Body of pancreas (tissue), 4 donors: ENCODE measurements at regions not wholly inside any gene's neighbourhood (a gene's known extent, or its start where the extent isn't known, plus 50 kb on each side); places are given as distances from the start of the nearest gene placed in this dataset.
A peak's percentile ranks its signal among the peaks of the same experiment; 100 is the strongest.

Experiments used
- ATAC-seq: fragments of 150-250 bp; one replicate; pipeline ENCODE4 v1.9.1; 2016
- DNase-seq, 4 donors: peaks; one replicate each; pipeline ENCODE4 v3.0.0-alpha.2; 2019
- H3K27ac ChIP-seq, 4 donors: fragments of 200-600 bp; sonication (generic); 1 replicate in 3 of 4; 2 replicates in 1 of 4; pipeline versions ENCODE4 v1.5.1 to v1.6.1; 2016 to 2019; ENCODE audit warnings: mild to moderate bottlenecking in 1 of 4, mixed read lengths in 1 of 4, moderate library complexity in 1 of 4
- H3K27me3 ChIP-seq, 2 donors: fragments of 200-600 bp; sonication (generic); one replicate each; pipeline ENCODE4 v1.6.0; 2016; ENCODE audit warnings: mild to moderate bottlenecking in 1 of 2
- H3K36me3 ChIP-seq, 2 donors: fragments of 200-600 bp; sonication (generic); replicated peaks in 1 of 2; 2 replicates each; pipeline ENCODE4 v1.5.1; 2016; ENCODE audit warnings: low read depth in 2 of 2; ENCODE audit not compliant: insufficient read depth in 1 of 2
- H3K4me1 ChIP-seq: fragments of 200-600 bp; sonication (generic); one replicate; pipeline ENCODE4 v1.6.0; 2016
- H3K4me3 ChIP-seq, 2 donors: fragments of 200-600 bp; sonication (generic); 1 replicate in 1 of 2; 2 replicates in 1 of 2; pipeline ENCODE4 v1.5.1; 2016 to 2019
- H3K9me3 ChIP-seq, 3 donors: fragments of 200-600 bp; sonication (generic); 1 replicate in 2 of 3; 2 replicates in 1 of 3; pipeline ENCODE4 v1.5.1; 2016
- CTCF ChIP-seq, 7 experiments: fragments of 450-650 bp in 4 of 7; fragments of 200-600 bp in 3 of 7; sonication (generic) in 3 of 7; IDR thresholded peaks; one replicate each; pipeline ENCODE4 v1.5.1; 2016 to 2019; ENCODE audit warnings: antibody characterized with exemption in 7 of 7
- POLR2A ChIP-seq, 3 donors: fragments of 450-650 bp; IDR thresholded peaks; one replicate each; pipeline ENCODE4 v1.6.1; 2016; ENCODE audit warnings: antibody characterized with exemption in 3 of 3, mild to moderate bottlenecking in 2 of 3
- WGBS, 2 donors: methylation state at CpG; one replicate each; pipeline ENCODE4 v1.1.5; 2017; 5-methylcytosine and 5-hydroxymethylcytosine counted together
- intact Hi-C: fragments of 100-400 bp; cut with DNase I; formaldehyde crosslinking; loops from one replicate; pipeline ENCODE4 v1.15.1; 2023

- Histone ChIP-seq H3K9me3 (no peaks in the 10 kb centered on the region), H3K36me3 (no peaks in the 10 kb centered on the region), H3K27me3 (no peaks in the 10 kb centered on the region), H3K4me1 (peaks cover 10% of the 10 kb centered on the region), H3K27ac (peak overlapping the region in 1 of 4 donors; percentile 2), H3K4me3 (no peak overlapping the region)
- ATAC-seq (no peak), DNase-seq (no peak)
- 63 to 72% methylated on average over 5 of the region's 5 CpGs for WGBS, 2 donors
- TF ChIP-seq CTCF (IDR thresholded peaks at IDR 0.05), result no peak
- TF ChIP-seq POLR2A (IDR thresholded peaks at IDR 0.05), result no peak
- intact Hi-C loops, result no loop called here
These were observed 80.1 kb upstream of the CD55 start for GRCh38 chr1:207241164-207241934.

GRCh38 chr1:207243442-207244408, 77.8 kb upstream of the CD55 start:
- TF ChIP-seq POLR2A (IDR thresholded peaks at IDR 0.05) (no peak), CTCF (IDR thresholded peaks at IDR 0.05) (no peak)
- H3K4me1 ChIP-seq, result peaks cover 10% of the 10 kb centered on the region
- intact Hi-C loops, result no loop called here
- no peaks in the 10 kb centered on the region for H3K9me3 ChIP-seq
- DNase-seq, result no peak
- WGBS, 2 donors, result 77 to 79% methylated on average over 8 of the region's 8 CpGs
- no peaks in the 10 kb centered on the region for H3K27me3 ChIP-seq
- H3K4me3 ChIP-seq, result no peak overlapping the region
- H3K36me3 ChIP-seq, result no peaks in the 10 kb centered on the region
- H3K27ac ChIP-seq, result no peak overlapping the region
- no peak for ATAC-seq

- TF ChIP-seq POLR2A (IDR thresholded peaks at IDR 0.05), result no peak
- TF ChIP-seq CTCF (IDR thresholded peaks at IDR 0.05), result no peak
- ATAC-seq (no peak), DNase-seq (no peak)
- Histone ChIP-seq H3K27ac (no peak overlapping the region), H3K27me3 (no peaks in the 10 kb centered on the region), H3K9me3 (no peaks in the 10 kb centered on the region), H3K4me1 (peaks cover 10% of the 10 kb centered on the region), H3K4me3 (no peak overlapping the region), H3K36me3 (no peaks in the 10 kb centered on the region)
- WGBS, 2 donors, result 81 to 82% methylated on average over 6 of the region's 6 CpGs
- intact Hi-C loops, result no loop called here
These were observed 77.1 kb upstream of the CD55 start for GRCh38 chr1:207244409-207244801.

- no peak for DNase-seq
- Histone ChIP-seq H3K27ac (no peak overlapping the region), H3K4me1 (peaks cover 10% of the 10 kb centered on the region), H3K4me3 (no peak overlapping the region), H3K36me3 (no peaks in the 10 kb centered on the region), H3K9me3 (no peaks in the 10 kb centered on the region), H3K27me3 (no peaks in the 10 kb centered on the region)
- no peak for ATAC-seq
- WGBS, 2 donors, result 60 to 67% methylated on average over 2 of the region's 2 CpGs
- no peak for TF ChIP-seq CTCF (IDR thresholded peaks at IDR 0.05)
- TF ChIP-seq POLR2A (IDR thresholded peaks at IDR 0.05), result no peak
- intact Hi-C loops, result no loop called here
These were observed 76.4 kb upstream of the CD55 start for GRCh38 chr1:207245124-207245523.
